ENCODE measurements at regions not wholly inside any gene's neighbourhood (a gene's known extent, or its start where the extent isn't known, plus 50 kb on each side); places are given as distances from the start of the nearest gene placed in this dataset.
"Not testable (repeated sequence)": the region's sequence is repeated elsewhere in the genome, so short reads cannot be mapped to it uniquely, and the experiment has no call there.

DNA sequence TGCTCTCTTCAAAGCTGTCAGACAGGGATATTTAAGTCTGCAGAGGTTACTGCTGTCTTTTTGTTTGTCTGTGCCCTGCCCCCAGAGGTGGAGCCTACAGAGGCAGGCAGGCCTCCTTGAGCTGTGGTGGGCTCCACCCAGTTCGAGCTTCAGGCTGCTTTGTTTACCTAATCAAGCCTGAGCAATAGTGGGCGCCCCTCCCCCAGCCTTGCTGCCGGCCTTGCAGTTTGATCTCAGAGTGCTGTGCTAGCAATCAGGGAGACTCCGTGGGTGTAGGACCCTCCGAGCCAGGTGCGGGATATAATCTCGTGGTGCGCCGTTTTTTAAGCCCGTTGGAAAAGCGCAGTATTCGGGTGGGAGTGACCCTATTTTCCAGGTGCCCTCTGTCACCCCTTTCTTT is 217.3 kb upstream of the PLPP4 start:
- not testable (repeated sequence) for TF ChIP-seq CTCF (IDR thresholded peaks at IDR 0.05; ENCODE audit: poor library complexity); EZH2 (IDR thresholded peaks at IDR 0.05; ENCODE audit: borderline replicate concordance); EZH2phosphoT487 (IDR thresholded peaks at IDR 0.05; ENCODE audit: low read depth, severe bottlenecking, unreplicated experiment)
